Tibial nerve (tissue), 3 donors: ENCODE measurements at regions not wholly inside any gene's neighbourhood (a gene's known extent, or its start where the extent isn't known, plus 50 kb on each side); places are given as distances from the start of the nearest gene placed in this dataset.

ENCODE experiments used
- POLR2A ChIP-seq, 2 donors: fragments of 450-650 bp; IDR thresholded peaks; one replicate each; pipeline ENCODE4 v1.6.1; 2017; ENCODE audit warnings: antibody characterized with exemption in 2 of 2, mild to moderate bottlenecking in 2 of 2, moderate library complexity in 2 of 2
- TF ChIP-seq, protein P1 (sequence below), 5 experiments: fragments of 200-600 bp in 3 of 5; fragments of 450-650 bp in 2 of 5; sonication (generic) in 3 of 5; IDR thresholded peaks; one replicate each; pipeline ENCODE4 v1.5.1; 2016 to 2019; ENCODE audit warnings: antibody characterized with exemption in 5 of 5, mild to moderate bottlenecking in 3 of 5, moderate library complexity in 2 of 5

DNA sequence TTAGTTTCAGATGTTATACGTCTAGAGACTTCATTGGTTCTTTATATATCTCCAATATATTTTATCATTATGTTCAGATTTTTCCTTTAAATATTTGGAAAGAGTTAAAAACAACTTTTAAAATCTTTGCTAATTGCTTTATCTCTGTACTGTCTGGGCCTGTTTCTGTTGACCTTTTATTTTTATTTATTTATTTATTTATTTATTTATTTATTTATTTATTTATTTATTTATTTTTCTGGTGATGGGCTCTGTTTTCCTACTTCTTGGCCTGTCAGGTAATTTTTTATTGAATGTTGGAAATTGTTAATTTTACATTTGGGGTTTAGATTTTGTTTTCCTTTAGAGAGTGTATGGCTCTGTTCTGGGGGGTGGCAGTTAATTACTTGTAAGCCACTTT, 279.7 kb upstream of the KAZN start:
- TF ChIP-seq, protein P1, sequence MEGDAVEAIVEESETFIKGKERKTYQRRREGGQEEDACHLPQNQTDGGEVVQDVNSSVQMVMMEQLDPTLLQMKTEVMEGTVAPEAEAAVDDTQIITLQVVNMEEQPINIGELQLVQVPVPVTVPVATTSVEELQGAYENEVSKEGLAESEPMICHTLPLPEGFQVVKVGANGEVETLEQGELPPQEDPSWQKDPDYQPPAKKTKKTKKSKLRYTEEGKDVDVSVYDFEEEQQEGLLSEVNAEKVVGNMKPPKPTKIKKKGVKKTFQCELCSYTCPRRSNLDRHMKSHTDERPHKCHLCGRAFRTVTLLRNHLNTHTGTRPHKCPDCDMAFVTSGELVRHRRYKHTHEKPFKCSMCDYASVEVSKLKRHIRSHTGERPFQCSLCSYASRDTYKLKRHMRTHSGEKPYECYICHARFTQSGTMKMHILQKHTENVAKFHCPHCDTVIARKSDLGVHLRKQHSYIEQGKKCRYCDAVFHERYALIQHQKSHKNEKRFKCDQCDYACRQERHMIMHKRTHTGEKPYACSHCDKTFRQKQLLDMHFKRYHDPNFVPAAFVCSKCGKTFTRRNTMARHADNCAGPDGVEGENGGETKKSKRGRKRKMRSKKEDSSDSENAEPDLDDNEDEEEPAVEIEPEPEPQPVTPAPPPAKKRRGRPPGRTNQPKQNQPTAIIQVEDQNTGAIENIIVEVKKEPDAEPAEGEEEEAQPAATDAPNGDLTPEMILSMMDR (IDR thresholded peaks at IDR 0.05) = no peak
- no peak for TF ChIP-seq POLR2A (IDR thresholded peaks at IDR 0.05)
